Stomach (tissue), 4 donors: ENCODE measurements at regions not wholly inside any gene's neighbourhood (a gene's known extent, or its start where the extent isn't known, plus 50 kb on each side); places are given as distances from the start of the nearest gene placed in this dataset.

ENCODE experiments used
- CTCF ChIP-seq, 7 experiments: fragments of 450-650 bp in 4 of 7; fragments of 200-600 bp in 3 of 7; sonication (generic) in 3 of 7; IDR thresholded peaks; one replicate each; pipeline ENCODE4 v1.5.1; 2016 to 2019; ENCODE audit warnings: antibody characterized with exemption in 7 of 7, control low read depth in 2 of 7, mild to moderate bottlenecking in 1 of 7
- EP300 ChIP-seq: sonication (generic); formaldehyde crosslinking; IDR thresholded peaks from one replicate; pipeline ENCODE4 v1.6.1; 2017; ENCODE audit warnings: antibody characterized with exemption
- POLR2A ChIP-seq, 4 donors: fragments of 450-650 bp; IDR thresholded peaks; one replicate each; pipeline ENCODE4 v1.6.1; 2016; ENCODE audit warnings: antibody characterized with exemption in 4 of 4, control low read depth in 2 of 4, mild to moderate bottlenecking in 1 of 4, moderate library complexity in 1 of 4

- TF ChIP-seq CTCF (IDR thresholded peaks at IDR 0.05) (no peak), EP300 (no peak), POLR2A (IDR thresholded peaks at IDR 0.05) (no peak)
These were observed 839.8 kb upstream of the CNTN5 start for GRCh38 chr11:98180921-98181320.
